ENCODE measurements at regions not wholly inside any gene's neighbourhood (a gene's known extent, or its start where the extent isn't known, plus 50 kb on each side); places are given as distances from the start of the nearest gene placed in this dataset.
A peak's percentile ranks its signal among the peaks of the same experiment; 100 is the strongest.

DNA sequence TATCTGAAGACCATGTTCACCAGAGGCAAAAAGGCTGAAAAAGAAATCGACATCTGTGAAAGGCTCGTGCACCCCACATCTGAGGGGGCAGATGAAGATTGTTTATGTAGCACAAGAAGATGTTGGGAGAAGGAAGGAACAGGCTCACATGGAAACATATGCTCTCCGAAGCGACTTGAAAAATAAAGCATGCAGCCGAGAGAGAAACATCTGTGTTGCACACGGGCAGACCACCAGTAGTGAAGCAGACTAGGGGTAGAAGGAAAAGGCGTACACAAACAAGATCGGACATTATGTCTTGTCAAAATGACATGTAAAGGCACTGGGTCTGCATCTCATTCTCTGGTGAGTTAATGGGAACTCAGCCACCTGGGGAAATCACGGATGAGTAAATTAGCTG lies 356.5 kb downstream of the ZIC4 start:
- POLR2A ChIA-PET: no interaction called here
- CTCF ChIA-PET: no interaction called here
- TF ChIP-seq, protein P1, sequence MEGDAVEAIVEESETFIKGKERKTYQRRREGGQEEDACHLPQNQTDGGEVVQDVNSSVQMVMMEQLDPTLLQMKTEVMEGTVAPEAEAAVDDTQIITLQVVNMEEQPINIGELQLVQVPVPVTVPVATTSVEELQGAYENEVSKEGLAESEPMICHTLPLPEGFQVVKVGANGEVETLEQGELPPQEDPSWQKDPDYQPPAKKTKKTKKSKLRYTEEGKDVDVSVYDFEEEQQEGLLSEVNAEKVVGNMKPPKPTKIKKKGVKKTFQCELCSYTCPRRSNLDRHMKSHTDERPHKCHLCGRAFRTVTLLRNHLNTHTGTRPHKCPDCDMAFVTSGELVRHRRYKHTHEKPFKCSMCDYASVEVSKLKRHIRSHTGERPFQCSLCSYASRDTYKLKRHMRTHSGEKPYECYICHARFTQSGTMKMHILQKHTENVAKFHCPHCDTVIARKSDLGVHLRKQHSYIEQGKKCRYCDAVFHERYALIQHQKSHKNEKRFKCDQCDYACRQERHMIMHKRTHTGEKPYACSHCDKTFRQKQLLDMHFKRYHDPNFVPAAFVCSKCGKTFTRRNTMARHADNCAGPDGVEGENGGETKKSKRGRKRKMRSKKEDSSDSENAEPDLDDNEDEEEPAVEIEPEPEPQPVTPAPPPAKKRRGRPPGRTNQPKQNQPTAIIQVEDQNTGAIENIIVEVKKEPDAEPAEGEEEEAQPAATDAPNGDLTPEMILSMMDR (IDR thresholded peaks at IDR 0.05; ENCODE audit: insufficient read depth, low read length, missing control alignments): no peak
- H3K4me3 ChIP-seq (ENCODE audit: low read depth, low read length): no peak overlapping the region
- DNase-seq (ENCODE audit: low read depth, low spot score): no peak

DNA sequence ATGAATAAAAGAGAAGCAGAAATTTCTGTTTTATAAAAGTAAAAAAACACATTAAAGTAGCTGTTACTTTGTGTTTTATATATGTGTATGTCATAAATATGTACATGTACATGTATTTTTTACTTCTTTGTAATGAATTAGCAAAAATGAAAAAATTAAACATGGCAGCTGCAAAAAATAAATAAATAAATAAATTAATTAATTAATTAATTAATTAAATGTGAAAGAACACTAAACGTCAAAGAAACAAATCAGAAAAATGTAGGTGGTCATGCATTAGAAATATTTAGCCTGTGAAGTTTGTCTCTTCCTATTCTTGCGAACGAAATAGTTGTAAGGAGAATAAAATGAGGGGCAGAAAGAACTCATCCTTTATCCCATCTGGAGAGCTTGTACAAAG lies 357.0 kb downstream of the ZIC4 start:
- ChIA-PET CTCF (no interaction called here), POLR2A (no interaction called here)
- DNase-seq (ENCODE audit: low read depth, low spot score): no peak
- no peak overlapping the region for H3K4me3 ChIP-seq (ENCODE audit: low read depth, low read length)
- TF ChIP-seq, protein P1 (IDR thresholded peaks at IDR 0.05; ENCODE audit: insufficient read depth, low read length, missing control alignments): no peak

DNA sequence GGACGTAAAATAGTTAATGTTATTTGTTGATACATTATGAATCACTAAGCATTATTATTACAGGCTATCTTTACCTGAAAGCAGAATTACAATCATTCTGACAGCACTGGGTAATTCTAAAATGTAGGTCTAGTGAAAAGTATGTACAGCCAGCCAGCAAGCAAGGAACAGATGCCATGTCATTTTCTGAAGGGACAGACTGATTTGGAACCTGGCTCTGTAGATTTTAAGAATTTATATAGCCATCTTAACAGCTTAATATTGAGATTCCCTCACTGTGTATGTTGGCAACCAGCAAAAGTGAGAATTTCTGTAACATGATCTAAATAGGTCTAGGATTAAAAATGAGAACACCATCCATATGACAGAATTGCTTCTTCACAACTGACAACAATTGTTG lies 359.4 kb downstream of the ZIC4 start:
- ChIA-PET CTCF (no interaction called here), POLR2A (no interaction called here)
- H3K4me3 ChIP-seq (ENCODE audit: low read depth, low read length): no peak overlapping the region
- no peak for DNase-seq (ENCODE audit: low read depth, low spot score)
- TF ChIP-seq, protein P1 (IDR thresholded peaks at IDR 0.05; ENCODE audit: insufficient read depth, low read length, missing control alignments): no peak

DNA sequence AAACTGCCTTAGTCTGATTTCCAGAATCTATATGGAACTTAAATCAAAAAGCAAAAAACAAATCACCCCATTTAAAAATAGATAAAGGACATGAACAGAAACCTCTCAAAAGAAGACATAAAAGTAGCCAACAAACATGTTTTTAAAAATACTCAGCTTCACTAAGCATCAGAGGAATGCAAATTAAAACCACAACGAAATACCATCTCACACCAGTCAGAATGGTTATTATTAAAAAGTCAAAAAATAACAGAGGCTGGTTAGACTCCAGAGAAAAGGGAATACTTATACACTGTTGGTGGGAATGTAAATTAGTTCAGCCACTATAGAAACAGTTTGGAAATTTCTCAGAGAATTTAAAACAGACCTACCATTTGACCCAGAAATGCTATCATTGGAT lies 367.9 kb downstream of the ZIC4 start:
- TF ChIP-seq, protein P1 (IDR thresholded peaks at IDR 0.05; ENCODE audit: insufficient read depth, low read length, missing control alignments): no peak
- DNase-seq (ENCODE audit: low read depth, low spot score): peak; percentile 45
- ChIA-PET CTCF (interaction anchor here (1.4 kb wide), 1 partner anchor 20 kb away, joined by 3 read pairs; no protein-coding TSS in a partner anchor), POLR2A (no interaction called here)
- H3K4me3 ChIP-seq (ENCODE audit: low read depth, low read length): no peak overlapping the region

DNA sequence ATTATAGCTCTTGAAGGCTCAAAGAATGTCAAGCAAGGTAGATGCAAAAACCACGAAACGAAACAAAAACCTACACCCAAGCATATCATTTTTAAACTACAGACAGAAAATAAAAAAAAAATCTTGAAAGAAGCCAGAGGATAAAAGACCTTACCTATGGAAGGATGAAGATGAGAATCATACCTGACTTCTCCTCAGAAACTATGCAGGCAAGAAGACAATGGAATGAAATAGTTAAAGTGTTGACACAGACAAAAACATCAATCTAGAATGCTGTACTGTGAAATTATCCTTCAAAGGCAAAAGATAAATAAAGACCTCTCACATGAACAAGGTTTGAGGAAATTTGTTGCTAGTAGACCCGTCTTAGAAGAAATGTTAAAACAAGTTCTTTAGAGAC lies 372.0 kb downstream of the ZIC4 start:
- ChIA-PET CTCF (no interaction called here), POLR2A (no interaction called here)
- TF ChIP-seq, protein P1 (IDR thresholded peaks at IDR 0.05; ENCODE audit: insufficient read depth, low read length, missing control alignments): no peak
- DNase-seq (ENCODE audit: low read depth, low spot score): no peak
- H3K4me3 ChIP-seq (ENCODE audit: low read depth, low read length): no peak overlapping the region

DNA sequence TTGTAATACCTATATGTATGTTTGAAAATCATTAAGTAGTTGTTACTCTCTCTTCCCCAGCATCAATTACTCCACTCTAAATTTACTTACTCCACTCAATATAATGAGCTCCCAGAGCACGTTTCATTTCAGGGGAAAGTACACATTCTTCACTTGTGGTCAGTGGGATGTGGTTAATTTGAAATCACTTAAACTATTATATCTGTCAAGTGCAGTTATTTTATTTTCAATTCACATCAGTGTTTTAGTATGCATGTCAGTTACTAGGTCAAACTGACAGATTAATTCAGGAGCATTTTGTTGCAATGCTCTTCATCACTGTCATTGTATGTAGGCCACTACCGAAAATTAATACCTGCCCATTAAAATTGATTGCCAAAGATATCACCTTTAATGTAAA lies 376.1 kb downstream of the ZIC4 start:
- ChIA-PET POLR2A (no interaction called here), CTCF (interaction anchor here (0.9 kb wide), 1 partner anchor 11 kb away, joined by 3 read pairs; no protein-coding TSS in a partner anchor)
- DNase-seq (ENCODE audit: low read depth, low spot score): no peak
- TF ChIP-seq, protein P1 (IDR thresholded peaks at IDR 0.05; ENCODE audit: insufficient read depth, low read length, missing control alignments): no peak
- no peak overlapping the region for H3K4me3 ChIP-seq (ENCODE audit: low read depth, low read length)

All from AG04449 (cell line).